K562 (cell line): ENCODE measurements at regions not wholly inside any gene's neighbourhood (a gene's known extent, or its start where the extent isn't known, plus 50 kb on each side); places are given as distances from the start of the nearest gene placed in this dataset.

Source experiments
- BRF1 ChIP-seq: IDR thresholded peaks from 3 replicates; pipeline ENCODE4 v1.6.1; 2011; ENCODE audit warnings: borderline replicate concordance, mild to moderate bottlenecking; ENCODE audit not compliant: insufficient read length; ENCODE audit errors: extremely low read depth
- ELF1 ChIP-seq: fragments of 200-800 bp; sonication (Bioruptor generic); IDR thresholded peaks from 2 replicates; pipeline ENCODE4 v1.6.1; 2016; ENCODE audit warnings: missing genetic modification characterization, missing compliant biosample characterization
- EP400 ChIP-seq: fragments of 450-650 bp; IDR thresholded peaks from 2 replicates; pipeline ENCODE4 v1.6.1; 2017; ENCODE audit warnings: antibody characterized with exemption, mild to moderate bottlenecking, moderate library complexity
- MEF2A ChIP-seq: IDR thresholded peaks from 2 replicates; pipeline ENCODE4 v1.6.1; 2011; ENCODE audit warnings: low read depth, mild to moderate bottlenecking, low read length, moderate library complexity; ENCODE audit not compliant: control insufficient read depth
- NCOR1 ChIP-seq: fragments of 450-650 bp; IDR thresholded peaks from 2 replicates; pipeline ENCODE4 v1.6.1; 2016; ENCODE audit warnings: mild to moderate bottlenecking, moderate library complexity
- RAD21 ChIP-seq, 2 experiments: fragments of 250-450 bp in 1 of 2; fragments of 450-650 bp in 1 of 2; sonication (Bioruptor Pico) in 1 of 2; formaldehyde crosslinking in 1 of 2; IDR thresholded peaks in 1 of 2; conservative IDR thresholded peaks in 1 of 2; 2 replicates each; pipeline versions ENCODE4 v1.4.0 to v1.8.0; 2020 to 2022; ENCODE audit warnings: mild to moderate bottlenecking in 2 of 2, moderate library complexity in 1 of 2
- RFX5 ChIP-seq: IDR thresholded peaks from 2 replicates; pipeline ENCODE4 v1.6.1; 2011; ENCODE audit warnings: low read depth, mild to moderate bottlenecking, improper control_type of control experiment, low read length
- TF ChIP-seq, protein P1 (sequence below), 2 experiments: fragments of 200-800 bp in 1 of 2; sonication (Bioruptor generic) in 1 of 2; sonication (generic) in 1 of 2; formaldehyde crosslinking in 1 of 2; IDR thresholded peaks in 1 of 2; conservative IDR thresholded peaks in 1 of 2; 2 replicates each; pipeline versions ENCODE4 v1.5.0 to v1.6.1; 2016 to 2020; ENCODE audit warnings: missing compliant biosample characterization in 1 of 2, missing genetic modification characterization in 1 of 2, missing genetic modification reagents in 1 of 2
- TF ChIP-seq, protein P2 (sequence below): conservative IDR thresholded peaks from 2 replicates; pipeline ENCODE4 v1.6.1; 2011; ENCODE audit warnings: low read depth, mild to moderate bottlenecking, low read length; ENCODE audit not compliant: control insufficient read depth
- TF ChIP-seq, protein P3 (sequence below), 3 experiments: IDR thresholded peaks in 2 of 3; conservative IDR thresholded peaks in 1 of 3; 2 replicates each; pipeline ENCODE4 v1.5.1; 2011 to 2012; ENCODE audit warnings: low read length in 3 of 3, mild to moderate bottlenecking in 3 of 3, control low read depth in 2 of 3, improper control_type of control experiment in 1 of 3, inconsistent platforms in 1 of 3, low read depth in 1 of 3, mixed read lengths in 1 of 3, moderate library complexity in 1 of 3; ENCODE audit not compliant: insufficient read depth in 2 of 3

DNA sequence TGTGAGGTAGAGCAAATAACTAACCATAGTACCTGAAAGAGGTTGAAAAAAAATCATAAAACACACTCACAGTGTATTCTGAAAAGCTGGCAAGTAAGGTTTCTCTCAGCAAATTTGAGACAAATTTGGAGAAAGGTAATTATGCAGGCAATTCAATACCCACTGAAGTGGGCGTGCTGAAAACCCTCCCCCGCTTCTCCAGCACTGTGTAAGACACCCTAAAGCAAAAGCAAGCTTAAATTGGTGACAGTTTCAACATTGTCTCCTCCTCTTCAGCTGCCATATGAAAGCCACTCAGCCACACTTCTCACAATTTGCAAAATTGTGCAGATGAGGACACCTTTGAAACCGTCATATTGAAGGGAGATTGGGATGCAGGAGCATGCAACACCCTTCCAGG is 322.3 kb upstream of the CDH6 start:
- no peak for TF ChIP-seq NCOR1
- TF ChIP-seq MEF2A = no peak
- TF ChIP-seq RAD21 (CRISPR knock-in tag; conservative IDR thresholded peaks at IDR 0.05 in 1 of 2, IDR thresholded peaks at IDR 0.05 in 1 of 2) = no peak
- TF ChIP-seq, protein P1, sequence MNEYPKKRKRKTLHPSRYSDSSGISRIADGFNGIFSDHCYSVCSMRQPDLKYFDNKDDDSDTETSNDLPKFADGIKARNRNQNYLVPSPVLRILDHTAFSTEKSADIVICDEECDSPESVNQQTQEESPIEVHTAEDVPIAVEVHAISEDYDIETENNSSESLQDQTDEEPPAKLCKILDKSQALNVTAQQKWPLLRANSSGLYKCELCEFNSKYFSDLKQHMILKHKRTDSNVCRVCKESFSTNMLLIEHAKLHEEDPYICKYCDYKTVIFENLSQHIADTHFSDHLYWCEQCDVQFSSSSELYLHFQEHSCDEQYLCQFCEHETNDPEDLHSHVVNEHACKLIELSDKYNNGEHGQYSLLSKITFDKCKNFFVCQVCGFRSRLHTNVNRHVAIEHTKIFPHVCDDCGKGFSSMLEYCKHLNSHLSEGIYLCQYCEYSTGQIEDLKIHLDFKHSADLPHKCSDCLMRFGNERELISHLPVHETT (CRISPR knock-in tag; conservative IDR thresholded peaks at IDR 0.05 in 1 of 2, IDR thresholded peaks at IDR 0.05 in 1 of 2) = no peak
- no peak for TF ChIP-seq RFX5
- no peak for TF ChIP-seq EP400
- TF ChIP-seq ELF1 (tag) = no peak
- TF ChIP-seq BRF1 = no peak
- TF ChIP-seq, protein P2, sequence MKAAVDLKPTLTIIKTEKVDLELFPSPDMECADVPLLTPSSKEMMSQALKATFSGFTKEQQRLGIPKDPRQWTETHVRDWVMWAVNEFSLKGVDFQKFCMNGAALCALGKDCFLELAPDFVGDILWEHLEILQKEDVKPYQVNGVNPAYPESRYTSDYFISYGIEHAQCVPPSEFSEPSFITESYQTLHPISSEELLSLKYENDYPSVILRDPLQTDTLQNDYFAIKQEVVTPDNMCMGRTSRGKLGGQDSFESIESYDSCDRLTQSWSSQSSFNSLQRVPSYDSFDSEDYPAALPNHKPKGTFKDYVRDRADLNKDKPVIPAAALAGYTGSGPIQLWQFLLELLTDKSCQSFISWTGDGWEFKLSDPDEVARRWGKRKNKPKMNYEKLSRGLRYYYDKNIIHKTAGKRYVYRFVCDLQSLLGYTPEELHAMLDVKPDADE = no peak
- TF ChIP-seq, protein P3, sequence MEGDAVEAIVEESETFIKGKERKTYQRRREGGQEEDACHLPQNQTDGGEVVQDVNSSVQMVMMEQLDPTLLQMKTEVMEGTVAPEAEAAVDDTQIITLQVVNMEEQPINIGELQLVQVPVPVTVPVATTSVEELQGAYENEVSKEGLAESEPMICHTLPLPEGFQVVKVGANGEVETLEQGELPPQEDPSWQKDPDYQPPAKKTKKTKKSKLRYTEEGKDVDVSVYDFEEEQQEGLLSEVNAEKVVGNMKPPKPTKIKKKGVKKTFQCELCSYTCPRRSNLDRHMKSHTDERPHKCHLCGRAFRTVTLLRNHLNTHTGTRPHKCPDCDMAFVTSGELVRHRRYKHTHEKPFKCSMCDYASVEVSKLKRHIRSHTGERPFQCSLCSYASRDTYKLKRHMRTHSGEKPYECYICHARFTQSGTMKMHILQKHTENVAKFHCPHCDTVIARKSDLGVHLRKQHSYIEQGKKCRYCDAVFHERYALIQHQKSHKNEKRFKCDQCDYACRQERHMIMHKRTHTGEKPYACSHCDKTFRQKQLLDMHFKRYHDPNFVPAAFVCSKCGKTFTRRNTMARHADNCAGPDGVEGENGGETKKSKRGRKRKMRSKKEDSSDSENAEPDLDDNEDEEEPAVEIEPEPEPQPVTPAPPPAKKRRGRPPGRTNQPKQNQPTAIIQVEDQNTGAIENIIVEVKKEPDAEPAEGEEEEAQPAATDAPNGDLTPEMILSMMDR (IDR thresholded peaks at IDR 0.05 in 2 of 3, conservative IDR thresholded peaks at IDR 0.05 in 1 of 3; ENCODE audit: insufficient read depth in 2 of 3, low read depth in 1 of 3, low read length in 3 of 3) = no peak
